DND-41 (cell line): ENCODE measurements at regions not wholly inside any gene's neighbourhood (a gene's known extent, or its start where the extent isn't known, plus 50 kb on each side); places are given as distances from the start of the nearest gene placed in this dataset.

Experiments used
- ATAC-seq: fragments of 200-7000 bp; cut with Tn5 transposase; 3 replicates; pipeline ENCODE4 v1.9.1; 2021; ENCODE audit warnings: low read depth; ENCODE audit not compliant: insufficient read depth
- DNase-seq: peaks from one replicate; pipeline ENCODE4 v3.0.0-alpha.2; 2020
- H2AFZ ChIP-seq: 2 replicates; pipeline ENCODE4 v1.6.0; 2012; ENCODE audit warnings: low read depth, low read length
- H3K27ac ChIP-seq: 2 replicates; pipeline ENCODE4 v1.5.1; 2012; ENCODE audit warnings: low read length, inconsistent platforms
- H3K27me3 ChIP-seq: fragments of 200-600 bp; sonication (generic); 2 replicates; pipeline ENCODE4 v1.6.0; 2012; ENCODE audit warnings: low read length, mild to moderate bottlenecking, inconsistent platforms; ENCODE audit not compliant: insufficient read depth, poor library complexity
- H3K36me3 ChIP-seq: 2 replicates; pipeline ENCODE4 v1.5.1; 2012; ENCODE audit warnings: low read length, inconsistent platforms; ENCODE audit not compliant: insufficient read depth
- H3K4me1 ChIP-seq: 2 replicates; pipeline ENCODE4 v1.5.1; 2012; ENCODE audit warnings: mild to moderate bottlenecking, low read length; ENCODE audit not compliant: insufficient read depth
- H3K4me2 ChIP-seq: 2 replicates; pipeline ENCODE4 v1.6.0; 2012; ENCODE audit warnings: mild to moderate bottlenecking, moderate library complexity, low read length, inconsistent platforms; ENCODE audit not compliant: insufficient read depth
- H3K4me3 ChIP-seq, 2 experiments: fragments of 200-600 bp in 1 of 2; shearing (Covaris generic) in 1 of 2; 2 replicates each; pipeline ENCODE4 v1.5.1; 2012 to 2016; ENCODE audit warnings: inconsistent platforms in 2 of 2, low read length in 2 of 2, mild to moderate bottlenecking in 2 of 2, low read depth in 1 of 2, moderate library complexity in 1 of 2
- H3K79me2 ChIP-seq: 2 replicates; pipeline ENCODE4 v1.6.0; 2012; ENCODE audit warnings: low read length, inconsistent platforms; ENCODE audit not compliant: insufficient read depth
- H3K9ac ChIP-seq: 2 replicates; pipeline ENCODE4 v1.6.0; 2012; ENCODE audit warnings: low read depth, mild to moderate bottlenecking, inconsistent platforms, low read length, moderate library complexity
- H3K9me3 ChIP-seq: 2 replicates; pipeline ENCODE4 v1.5.1; 2012; ENCODE audit warnings: low read length, moderate library complexity, mild to moderate bottlenecking, inconsistent platforms; ENCODE audit not compliant: insufficient read depth, severe bottlenecking
- H4K20me1 ChIP-seq: 2 replicates; pipeline ENCODE4 v1.6.0; 2012; ENCODE audit warnings: low read length; ENCODE audit not compliant: insufficient read depth
- EZH2 ChIP-seq: IDR thresholded peaks from 3 replicates; pipeline ENCODE4 v1.6.1; 2012; ENCODE audit warnings: borderline replicate concordance, low read depth, mild to moderate bottlenecking, moderate library complexity, low read length, inconsistent platforms; ENCODE audit not compliant: severe bottlenecking
- TF ChIP-seq, protein P1 (sequence below): IDR thresholded peaks from 2 replicates; pipeline ENCODE4 v1.5.1; 2012; ENCODE audit warnings: borderline replicate concordance, low read length, moderate library complexity, mild to moderate bottlenecking; ENCODE audit not compliant: poor library complexity, severe bottlenecking; ENCODE audit errors: extremely low read depth

DNA sequence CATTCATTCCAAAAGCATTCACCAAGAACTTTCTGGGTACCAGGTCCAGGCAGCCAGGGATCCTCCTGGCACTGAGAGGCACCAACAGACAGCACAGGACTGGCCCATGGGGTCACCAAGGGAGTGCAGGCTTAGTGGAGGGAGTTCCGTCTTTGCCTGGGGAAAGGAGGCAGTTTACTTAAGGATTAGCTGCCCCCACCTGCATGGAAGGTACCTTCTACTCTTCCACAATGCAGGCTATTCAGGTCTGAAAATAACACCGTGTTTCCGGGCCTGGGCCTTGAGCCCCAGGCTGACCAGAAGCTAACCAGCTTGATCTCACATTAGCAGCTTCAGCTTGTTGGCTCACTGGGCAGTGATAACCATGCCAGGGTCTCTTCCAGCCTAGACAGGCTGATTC, 199.4 kb downstream of the FOXA2 start:
- no peak overlapping the region for H3K4me2 ChIP-seq
- H4K20me1 ChIP-seq, result no peaks in the 10 kb centered on the region
- no peak for TF ChIP-seq EZH2
- TF ChIP-seq, protein P1, sequence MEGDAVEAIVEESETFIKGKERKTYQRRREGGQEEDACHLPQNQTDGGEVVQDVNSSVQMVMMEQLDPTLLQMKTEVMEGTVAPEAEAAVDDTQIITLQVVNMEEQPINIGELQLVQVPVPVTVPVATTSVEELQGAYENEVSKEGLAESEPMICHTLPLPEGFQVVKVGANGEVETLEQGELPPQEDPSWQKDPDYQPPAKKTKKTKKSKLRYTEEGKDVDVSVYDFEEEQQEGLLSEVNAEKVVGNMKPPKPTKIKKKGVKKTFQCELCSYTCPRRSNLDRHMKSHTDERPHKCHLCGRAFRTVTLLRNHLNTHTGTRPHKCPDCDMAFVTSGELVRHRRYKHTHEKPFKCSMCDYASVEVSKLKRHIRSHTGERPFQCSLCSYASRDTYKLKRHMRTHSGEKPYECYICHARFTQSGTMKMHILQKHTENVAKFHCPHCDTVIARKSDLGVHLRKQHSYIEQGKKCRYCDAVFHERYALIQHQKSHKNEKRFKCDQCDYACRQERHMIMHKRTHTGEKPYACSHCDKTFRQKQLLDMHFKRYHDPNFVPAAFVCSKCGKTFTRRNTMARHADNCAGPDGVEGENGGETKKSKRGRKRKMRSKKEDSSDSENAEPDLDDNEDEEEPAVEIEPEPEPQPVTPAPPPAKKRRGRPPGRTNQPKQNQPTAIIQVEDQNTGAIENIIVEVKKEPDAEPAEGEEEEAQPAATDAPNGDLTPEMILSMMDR, result no peak
- ATAC-seq (no peak), DNase-seq (no peak)
- peaks cover 23% of the 10 kb centered on the region for H3K27me3 ChIP-seq
- H3K4me3 ChIP-seq, result no peak overlapping the region
- H3K9me3 ChIP-seq, result no peaks in the 10 kb centered on the region
- no peaks in the 10 kb centered on the region for H3K4me1 ChIP-seq
- no peaks in the 10 kb centered on the region for H3K36me3 ChIP-seq
- no peak overlapping the region for H2AFZ ChIP-seq
- no peaks in the 10 kb centered on the region for H3K79me2 ChIP-seq
- H3K9ac ChIP-seq, result no peak overlapping the region
- no peak overlapping the region for H3K27ac ChIP-seq

DNA sequence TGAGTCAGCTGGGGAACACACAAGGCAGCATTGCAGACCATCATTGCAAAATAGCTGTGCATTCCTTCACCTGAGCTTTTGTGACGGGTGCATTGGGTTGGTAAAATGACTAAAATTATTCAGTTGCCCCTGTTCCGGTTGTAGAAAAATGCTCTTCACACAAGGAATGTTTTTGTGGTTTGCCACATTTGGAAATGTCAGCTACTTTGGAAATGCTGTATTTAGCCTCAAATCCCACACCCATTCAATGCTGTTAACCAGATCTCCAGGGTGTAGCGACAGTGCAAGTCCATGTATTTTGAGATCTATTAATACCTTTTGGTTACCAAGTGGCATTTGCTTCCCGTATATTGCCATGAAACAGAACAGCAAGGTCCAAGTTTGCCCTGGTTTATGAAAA, 201.2 kb downstream of the FOXA2 start:
- H3K27ac ChIP-seq, result no peak overlapping the region
- peaks cover 18% of the 10 kb centered on the region for H3K27me3 ChIP-seq
- ATAC-seq (no peak), DNase-seq (no peak)
- no peak overlapping the region for H3K9ac ChIP-seq
- no peaks in the 10 kb centered on the region for H3K9me3 ChIP-seq
- no peak overlapping the region for H2AFZ ChIP-seq
- no peaks in the 10 kb centered on the region for H3K4me1 ChIP-seq
- no peaks in the 10 kb centered on the region for H3K79me2 ChIP-seq
- H3K4me3 ChIP-seq, result no peak overlapping the region
- H3K4me2 ChIP-seq, result no peak overlapping the region
- H4K20me1 ChIP-seq, result no peaks in the 10 kb centered on the region
- TF ChIP-seq EZH2, result no peak
- TF ChIP-seq, protein P1, result no peak
- no peaks in the 10 kb centered on the region for H3K36me3 ChIP-seq

DNA sequence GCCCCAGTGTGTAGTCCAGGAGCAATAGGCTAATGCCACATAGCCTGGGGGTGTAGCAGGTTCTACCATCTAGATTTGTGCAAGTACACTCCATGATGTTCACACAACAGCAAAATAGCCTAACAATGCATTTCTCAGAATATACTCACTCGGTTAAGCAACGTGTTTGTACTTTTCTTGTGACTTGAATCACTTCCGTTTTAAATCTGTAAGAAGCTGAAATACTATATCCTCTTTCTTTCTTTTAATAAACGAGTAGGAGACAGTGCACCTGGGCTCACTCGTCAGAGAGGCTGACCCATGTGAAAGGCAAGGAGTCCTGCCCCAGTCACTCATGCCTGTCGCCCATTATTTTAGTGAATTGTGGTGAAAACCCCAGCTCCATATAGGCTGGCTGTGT, 201.6 kb downstream of the FOXA2 start:
- H3K27me3 ChIP-seq, result peaks cover 16% of the 10 kb centered on the region
- DNase-seq (no peak), ATAC-seq (no peak)
- TF ChIP-seq, protein P1, result no peak
- no peak for TF ChIP-seq EZH2
- H3K4me3 ChIP-seq, result no peak overlapping the region
- no peak overlapping the region for H3K27ac ChIP-seq
- no peaks in the 10 kb centered on the region for H3K4me1 ChIP-seq
- H3K9ac ChIP-seq, result no peak overlapping the region
- no peak overlapping the region for H2AFZ ChIP-seq
- no peaks in the 10 kb centered on the region for H3K79me2 ChIP-seq
- H3K36me3 ChIP-seq, result no peaks in the 10 kb centered on the region
- no peaks in the 10 kb centered on the region for H4K20me1 ChIP-seq
- H3K4me2 ChIP-seq, result no peak overlapping the region
- H3K9me3 ChIP-seq, result no peaks in the 10 kb centered on the region

DNA sequence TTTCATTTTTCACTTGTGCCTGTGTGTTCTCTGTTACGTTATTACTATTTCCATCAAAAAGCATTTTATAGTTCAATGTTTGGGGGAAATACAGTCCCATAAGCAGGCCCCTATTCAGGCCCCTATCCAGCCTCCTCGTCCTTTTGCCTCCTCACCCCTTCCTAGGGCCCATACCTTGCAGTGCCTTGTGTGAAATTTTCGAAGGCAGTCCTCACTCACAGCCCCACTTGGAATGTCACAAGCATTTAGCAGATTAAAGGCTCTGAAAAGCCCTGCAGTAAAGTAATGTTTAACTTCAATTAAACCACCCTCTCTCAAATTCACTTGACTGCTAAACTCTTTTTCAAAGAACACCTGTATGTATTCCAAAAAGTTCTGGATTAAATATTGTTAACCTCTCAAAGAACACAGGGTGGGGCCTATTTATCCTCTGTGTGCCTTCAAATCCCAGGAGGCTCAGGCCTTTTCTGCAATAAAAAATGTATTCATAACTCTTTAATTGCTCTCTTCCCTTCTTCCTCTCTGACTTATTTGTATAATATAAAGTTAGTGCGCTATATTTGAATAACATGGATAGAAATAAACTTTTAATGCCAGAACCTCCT, 202.5 kb downstream of the FOXA2 start:
- Histone ChIP-seq H3K9ac (no peak overlapping the region), H3K4me2 (no peak overlapping the region), H3K27ac (no peak overlapping the region), H2AFZ (no peak overlapping the region), H3K27me3 (peaks cover 16% of the 10 kb centered on the region), H3K4me3 (no peak overlapping the region), H3K79me2 (no peaks in the 10 kb centered on the region), H3K9me3 (no peaks in the 10 kb centered on the region), H3K4me1 (no peaks in the 10 kb centered on the region), H4K20me1 (no peaks in the 10 kb centered on the region), H3K36me3 (no peaks in the 10 kb centered on the region)
- TF ChIP-seq, protein P1, result no peak
- TF ChIP-seq EZH2, result no peak
- DNase-seq (no peak), ATAC-seq (no peak)
